HG03460 (cell line): ENCODE measurements at regions not wholly inside any gene's neighbourhood (a gene's known extent, or its start where the extent isn't known, plus 50 kb on each side); places are given as distances from the start of the nearest gene placed in this dataset.
"Not testable (repeated sequence)": the region's sequence is repeated elsewhere in the genome, so short reads cannot be mapped to it uniquely, and the experiment has no call there.

Experiments
- ATAC-seq: cut with Tn5 transposase; IDR thresholded peaks from one replicate; pipeline ENCODE4 v1.9.1; 2021; ENCODE audit not compliant: unreplicated experiment

DNA sequence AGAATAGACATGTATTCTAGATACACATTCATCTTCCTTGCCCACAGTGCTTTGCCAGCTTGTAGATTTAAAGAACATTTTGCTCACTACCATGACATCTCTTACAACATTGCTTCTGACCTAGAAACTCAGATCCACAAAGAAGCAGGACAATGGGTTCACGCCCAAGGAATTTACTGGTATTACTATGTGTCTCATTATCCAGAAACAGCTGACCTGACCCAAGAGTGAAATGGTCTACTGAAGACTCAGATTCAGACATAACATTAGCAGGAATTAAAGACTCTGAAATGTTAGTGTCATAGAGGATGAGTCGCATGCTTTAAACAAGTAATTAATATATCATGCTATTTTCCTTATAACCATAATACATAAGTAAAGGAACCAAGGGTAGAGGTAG, 731.4 kb downstream of the GALC start:
- ATAC-seq = no peak

GRCh38 chr14:87260460-87260859, 732.5 kb downstream of the GALC start:
- ATAC-seq = no peak

DNA sequence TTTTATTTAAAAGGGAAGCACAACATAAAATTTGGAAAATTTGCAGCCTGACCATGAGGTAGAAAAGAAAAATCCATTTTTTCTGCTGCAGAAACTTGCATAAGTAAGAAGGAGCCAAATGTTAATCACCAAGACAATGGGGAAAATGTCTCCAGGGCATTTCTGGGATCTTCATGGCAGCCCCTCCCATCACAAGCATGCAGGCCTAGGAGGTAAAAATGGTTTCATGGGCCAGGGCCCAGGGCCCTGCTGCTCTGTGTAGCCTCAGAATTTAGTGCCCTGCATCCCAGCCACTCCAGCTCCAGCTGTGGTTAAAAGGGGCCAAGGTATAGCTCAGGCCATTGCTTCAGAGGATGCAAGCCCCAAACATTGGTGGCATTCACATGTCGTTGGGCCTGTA, 735.6 kb downstream of the GALC start:
- no peak for ATAC-seq

GRCh38 chr14:87255058-87255457, 737.9 kb downstream of the GALC start:
- no peak for ATAC-seq

- ATAC-seq = no peak
Observed at GRCh38 chr14:87254331-87254874, 738.6 kb downstream of the GALC start.

- ATAC-seq = not testable (repeated sequence)
Observed at GRCh38 chr14:87253791-87254190, 739.2 kb downstream of the GALC start.

DNA sequence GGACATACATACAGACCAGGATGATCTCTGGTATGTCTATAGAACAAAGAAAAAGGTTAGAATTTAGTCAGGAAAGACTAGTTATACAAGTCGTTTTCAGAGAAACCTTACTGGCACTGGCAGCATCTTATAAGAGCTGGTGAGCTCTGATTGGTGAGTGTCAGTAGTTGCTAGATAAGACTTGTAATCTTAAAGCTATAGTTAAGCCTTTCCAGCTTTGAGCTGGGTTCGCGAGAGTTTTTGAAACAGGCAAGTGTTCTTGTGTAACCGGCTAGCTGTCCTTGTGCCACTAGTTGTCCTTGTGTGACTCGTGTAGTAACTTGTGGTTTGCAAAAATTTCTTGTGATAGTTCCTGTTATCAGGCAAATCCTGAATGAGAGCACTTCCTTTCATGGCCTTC, 740.9 kb downstream of the GALC start:
- ATAC-seq = no peak

DNA sequence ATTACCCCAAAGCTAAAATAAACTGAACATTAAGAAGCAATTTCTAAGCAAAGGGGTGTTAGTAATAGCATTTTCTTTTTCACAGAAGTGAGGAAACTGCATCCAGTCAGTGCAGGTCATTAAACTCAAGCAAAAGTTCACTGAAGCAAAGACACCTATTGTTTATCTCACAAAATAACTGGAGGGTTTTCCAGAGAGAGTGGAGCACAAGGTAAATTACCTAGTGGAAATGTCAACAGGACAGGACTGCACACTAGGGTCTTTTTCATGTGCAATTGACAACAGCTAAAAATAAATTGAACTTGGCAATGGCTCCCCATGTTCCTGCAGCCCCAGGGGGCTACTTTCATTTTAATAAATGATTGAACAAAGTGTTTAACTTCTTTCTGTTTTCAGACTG, 742.0 kb downstream of the GALC start:
- ATAC-seq = no peak

DNA sequence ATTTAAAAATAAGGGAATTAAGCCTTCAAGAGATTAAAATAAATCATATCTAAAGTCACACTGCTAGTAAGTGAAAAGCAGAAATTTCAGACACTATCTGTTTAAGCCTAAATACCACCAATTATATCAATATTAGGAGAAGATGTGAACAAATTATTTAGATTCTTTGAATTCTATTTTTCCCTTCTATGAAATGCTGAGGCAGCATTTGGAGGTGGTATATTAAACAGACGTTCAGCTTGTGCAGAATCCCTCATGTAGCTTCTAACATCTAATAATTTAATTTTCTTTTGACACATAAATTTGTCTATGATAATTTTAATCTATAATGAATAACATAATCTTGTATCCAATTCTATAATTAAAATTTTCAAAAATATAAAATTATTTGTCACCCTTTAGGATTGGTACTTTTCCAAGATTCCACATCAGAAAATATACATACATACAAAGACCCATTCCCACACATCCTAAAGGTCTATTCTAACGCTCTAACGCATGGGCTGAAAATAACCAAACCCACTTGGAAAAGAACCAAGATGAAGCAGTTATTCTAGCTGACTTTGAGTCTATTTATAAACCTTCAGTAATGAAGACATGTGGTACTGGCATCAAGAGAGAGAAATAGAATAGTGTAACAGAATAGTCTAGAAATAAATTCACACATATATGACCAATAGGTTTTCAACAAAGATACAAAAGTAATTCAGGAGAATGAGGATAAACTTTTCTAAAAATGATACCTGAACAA, 751.8 kb downstream of the GALC start:
- ATAC-seq = no peak

DNA sequence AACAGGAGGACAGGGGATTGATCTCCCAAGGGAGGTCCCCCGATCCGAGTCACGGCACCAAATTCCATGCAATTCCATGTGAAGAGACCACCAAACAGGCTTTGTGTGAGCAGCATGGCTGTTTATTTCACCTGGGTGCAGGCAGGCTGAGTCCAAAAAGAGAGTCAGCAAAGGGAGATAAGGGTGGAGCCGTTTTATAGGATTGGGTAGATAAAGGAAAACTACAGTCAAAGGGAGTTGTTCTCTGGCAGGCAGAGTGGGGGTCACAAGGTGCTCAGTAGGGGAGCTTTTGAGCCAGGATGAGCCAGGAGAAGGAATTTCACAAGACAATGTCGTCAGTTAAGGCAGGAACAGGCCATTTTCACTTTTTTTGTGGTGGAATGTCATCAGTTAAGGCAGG, 752.7 kb downstream of the GALC start:
- ATAC-seq = not testable (repeated sequence)

DNA sequence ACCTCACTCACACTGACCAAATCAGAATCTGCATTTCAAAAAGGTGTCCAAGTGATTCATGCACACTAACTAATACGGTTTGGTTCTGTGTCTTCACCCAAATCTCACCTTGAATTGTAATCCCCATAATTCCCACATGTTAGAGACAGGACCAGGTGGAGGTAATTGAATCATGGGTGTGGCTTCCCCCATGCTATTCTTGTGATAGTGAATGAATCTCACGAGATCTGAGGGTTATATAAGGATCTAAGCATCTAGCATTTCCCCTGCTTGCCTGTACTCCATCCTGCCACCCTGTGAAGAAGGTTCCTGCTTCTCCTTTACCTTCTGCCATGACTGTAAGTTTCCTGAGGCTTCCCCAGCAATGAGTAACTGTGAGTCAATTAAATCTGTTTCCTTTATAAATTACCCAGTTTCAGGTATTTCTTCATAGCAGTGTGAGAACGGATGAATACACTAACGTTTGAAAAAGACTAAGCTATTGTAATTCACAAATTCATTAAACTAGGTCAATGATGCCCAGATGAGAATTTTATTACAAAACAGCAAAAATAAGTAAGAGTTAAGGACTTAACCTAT, 759.1 kb downstream of the GALC start:
- no peak for ATAC-seq

DNA sequence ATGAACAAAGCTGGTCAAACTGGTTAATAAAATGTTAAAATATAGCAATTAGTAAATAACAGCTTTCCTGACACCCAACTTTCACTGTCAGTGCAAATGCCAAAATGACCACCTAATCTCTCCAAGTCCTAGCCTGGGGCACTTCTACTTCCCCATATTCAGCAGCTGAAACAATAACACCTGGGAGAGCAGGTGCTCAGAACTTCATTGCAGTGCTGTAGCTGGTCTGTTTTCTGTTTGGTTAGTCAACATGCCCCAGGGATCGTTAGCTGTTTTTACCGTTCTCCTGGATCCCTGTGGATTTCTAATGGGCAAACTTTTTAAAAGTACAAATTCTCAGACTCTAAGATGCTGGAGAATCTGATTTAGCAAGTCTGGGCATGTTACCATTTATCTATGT, 759.7 kb downstream of the GALC start:
- no peak for ATAC-seq

GRCh38 chr14:87231336-87232026, 761.5 kb downstream of the GALC start:
- no peak for ATAC-seq

DNA sequence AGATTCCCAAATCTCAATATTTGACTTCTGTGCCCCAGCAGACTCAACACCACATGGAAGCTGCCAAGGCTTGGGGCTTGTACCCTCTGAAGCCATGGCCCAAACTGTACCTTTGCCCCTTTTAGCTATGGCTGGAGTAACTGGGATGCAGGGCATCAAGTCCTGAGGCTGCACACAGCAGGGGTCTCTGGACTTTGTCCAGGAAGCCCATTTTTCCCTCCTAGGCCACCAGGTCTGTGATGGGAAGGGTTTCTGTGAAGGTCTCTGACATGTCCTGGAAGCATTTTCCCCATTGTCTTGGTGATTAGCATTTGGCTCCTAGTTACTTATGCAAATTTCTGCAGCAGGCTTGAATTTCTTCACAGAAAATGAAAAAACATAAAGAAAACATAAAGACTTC, 762.3 kb downstream of the GALC start:
- ATAC-seq = no peak

DNA sequence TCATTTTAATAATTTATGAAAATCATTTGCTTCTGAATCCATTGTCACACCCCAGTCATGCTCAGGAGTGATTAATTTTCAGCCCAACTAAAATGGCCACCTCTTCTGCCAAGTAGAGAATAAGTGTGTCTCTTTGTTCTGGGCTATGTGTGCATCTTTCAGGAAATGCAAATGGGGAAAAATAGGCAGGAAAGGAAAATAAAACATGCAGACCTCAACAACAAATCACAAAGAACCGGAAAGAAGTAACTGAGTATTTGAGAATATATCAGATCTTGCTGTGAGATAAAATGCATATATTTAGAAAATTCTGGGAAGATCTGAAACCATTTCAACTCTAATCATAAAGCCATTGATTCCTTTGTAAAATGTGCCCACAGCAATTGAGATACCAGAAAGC, 763.9 kb downstream of the GALC start:
- ATAC-seq = no peak

GRCh38 chr14:87217023-87217422, 776.0 kb downstream of the GALC start:
- ATAC-seq = no peak

- no peak for ATAC-seq
Observed at GRCh38 chr14:87214558-87214957, 778.4 kb downstream of the GALC start.

GRCh38 chr14:87207756-87208155, 785.2 kb downstream of the GALC start:
- ATAC-seq = no peak

- ATAC-seq = no peak
Observed at GRCh38 chr14:87205811-87206210, 787.2 kb downstream of the GALC start.

GRCh38 chr14:87203346-87203745, 789.6 kb downstream of the GALC start:
- ATAC-seq = no peak

GRCh38 chr14:87199381-87199780, 793.6 kb downstream of the GALC start:
- no peak for ATAC-seq

DNA sequence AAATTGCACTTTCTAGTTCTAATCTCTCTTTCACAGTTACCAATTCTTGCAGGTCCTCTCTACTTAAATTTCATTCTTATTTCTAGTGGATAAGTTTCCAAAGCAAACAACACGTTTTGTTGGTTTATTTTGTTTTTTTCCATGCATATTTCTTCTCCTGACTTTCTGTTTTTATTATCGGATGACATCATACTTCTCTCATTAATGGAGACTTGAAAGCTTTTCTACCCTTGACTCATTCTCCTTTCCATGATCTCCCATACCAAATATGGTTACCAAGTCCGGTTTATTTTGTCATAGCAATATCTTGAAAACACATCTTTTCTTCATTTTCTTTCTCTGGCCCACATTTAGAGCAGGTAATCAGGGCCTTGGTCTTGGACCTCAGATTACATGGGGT, 796.5 kb downstream of the GALC start:
- ATAC-seq = no peak
